ENCODE measurements at regions not wholly inside any gene's neighbourhood (a gene's known extent, or its start where the extent isn't known, plus 50 kb on each side); places are given as distances from the start of the nearest gene placed in this dataset.

DNA sequence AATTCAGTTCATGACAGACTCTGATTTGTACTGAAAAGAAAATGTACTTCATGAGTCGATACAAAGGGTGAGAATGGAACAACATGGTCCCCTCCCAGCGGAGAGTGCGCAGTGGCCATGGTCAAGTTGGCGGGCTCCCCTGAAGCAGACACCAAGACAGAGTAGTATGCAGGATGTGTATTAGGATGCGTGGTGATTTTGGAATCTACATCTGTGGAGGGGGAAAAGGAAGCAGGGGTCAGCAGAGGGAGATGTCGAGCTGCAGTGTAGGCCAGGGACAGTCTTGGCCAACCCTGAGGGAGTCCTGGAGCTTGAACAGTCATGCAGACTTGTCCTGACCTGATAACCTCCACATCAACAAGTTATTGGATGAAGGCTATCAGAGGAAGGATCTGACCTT is 481.0 kb downstream of the OMA1 start:
- H3K27ac ChIP-seq (ENCODE audit: low read length) = no peak overlapping the region
- H3K4me3 ChIP-seq (ENCODE audit: low read length) = no peak overlapping the region
- H2AFZ ChIP-seq (ENCODE audit: low read depth, low read length) = no peak overlapping the region
- H3K79me2 ChIP-seq (ENCODE audit: low read length) = no peaks in the 10 kb centered on the region
- H3K9ac ChIP-seq (ENCODE audit: low read length) = no peak overlapping the region
- no peaks in the 10 kb centered on the region for H3K9me3 ChIP-seq (ENCODE audit: insufficient read depth, low read length)
- H3K27me3 ChIP-seq (ENCODE audit: low read depth, low read length) = no peaks in the 10 kb centered on the region
- no peaks in the 10 kb centered on the region for H4K20me1 ChIP-seq (ENCODE audit: insufficient read depth, low read length)
- H3K4me1 ChIP-seq (ENCODE audit: low read length) = no peaks in the 10 kb centered on the region
- no peak for TF ChIP-seq EZH2phosphoT487 (IDR thresholded peaks at IDR 0.05; ENCODE audit: low read depth)
- TF ChIP-seq, protein P1, sequence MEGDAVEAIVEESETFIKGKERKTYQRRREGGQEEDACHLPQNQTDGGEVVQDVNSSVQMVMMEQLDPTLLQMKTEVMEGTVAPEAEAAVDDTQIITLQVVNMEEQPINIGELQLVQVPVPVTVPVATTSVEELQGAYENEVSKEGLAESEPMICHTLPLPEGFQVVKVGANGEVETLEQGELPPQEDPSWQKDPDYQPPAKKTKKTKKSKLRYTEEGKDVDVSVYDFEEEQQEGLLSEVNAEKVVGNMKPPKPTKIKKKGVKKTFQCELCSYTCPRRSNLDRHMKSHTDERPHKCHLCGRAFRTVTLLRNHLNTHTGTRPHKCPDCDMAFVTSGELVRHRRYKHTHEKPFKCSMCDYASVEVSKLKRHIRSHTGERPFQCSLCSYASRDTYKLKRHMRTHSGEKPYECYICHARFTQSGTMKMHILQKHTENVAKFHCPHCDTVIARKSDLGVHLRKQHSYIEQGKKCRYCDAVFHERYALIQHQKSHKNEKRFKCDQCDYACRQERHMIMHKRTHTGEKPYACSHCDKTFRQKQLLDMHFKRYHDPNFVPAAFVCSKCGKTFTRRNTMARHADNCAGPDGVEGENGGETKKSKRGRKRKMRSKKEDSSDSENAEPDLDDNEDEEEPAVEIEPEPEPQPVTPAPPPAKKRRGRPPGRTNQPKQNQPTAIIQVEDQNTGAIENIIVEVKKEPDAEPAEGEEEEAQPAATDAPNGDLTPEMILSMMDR (IDR thresholded peaks at IDR 0.05; ENCODE audit: low read depth, low read length) = peak; percentile 27; the same call in 1 of the 2 replicates
- H3K36me3 ChIP-seq (replicated peaks; ENCODE audit: low read depth, low read length) = no peaks in the 10 kb centered on the region
- H3K4me2 ChIP-seq (ENCODE audit: low read length) = no peak overlapping the region

DNA sequence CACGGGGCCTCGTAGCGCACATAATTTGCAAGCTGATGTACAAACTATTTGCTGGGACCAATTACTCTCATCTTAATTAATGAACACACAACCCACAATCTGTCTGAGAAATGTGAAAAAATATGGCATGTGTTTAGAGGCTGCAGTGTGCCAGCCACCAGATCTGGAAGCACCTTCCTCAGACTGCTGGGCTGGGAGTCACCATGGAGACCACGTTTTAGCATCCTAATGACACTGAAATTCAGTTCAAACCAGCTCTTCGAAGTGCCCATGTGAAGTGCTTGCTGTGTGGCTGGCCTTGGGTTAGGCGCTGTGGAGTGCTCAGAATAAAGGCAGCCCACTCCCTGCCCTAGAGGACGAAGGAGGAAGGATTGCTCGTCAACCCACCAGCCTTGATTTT is 482.4 kb downstream of the OMA1 start:
- Histone ChIP-seq H3K79me2 (ENCODE audit: low read length) (no peaks in the 10 kb centered on the region), H3K9ac (ENCODE audit: low read length) (no peak overlapping the region), H3K4me1 (ENCODE audit: low read length) (no peaks in the 10 kb centered on the region), H3K27ac (ENCODE audit: low read length) (no peak overlapping the region), H4K20me1 (ENCODE audit: insufficient read depth, low read length) (no peaks in the 10 kb centered on the region), H3K9me3 (ENCODE audit: insufficient read depth, low read length) (no peaks in the 10 kb centered on the region), H2AFZ (ENCODE audit: low read depth, low read length) (no peak overlapping the region), H3K4me3 (ENCODE audit: low read length) (no peak overlapping the region), H3K4me2 (ENCODE audit: low read length) (no peak overlapping the region), H3K36me3 (replicated peaks; ENCODE audit: low read depth, low read length) (no peaks in the 10 kb centered on the region), H3K27me3 (ENCODE audit: low read depth, low read length) (no peaks in the 10 kb centered on the region)
- no peak for TF ChIP-seq EZH2phosphoT487 (IDR thresholded peaks at IDR 0.05; ENCODE audit: low read depth)
- TF ChIP-seq, protein P1 (IDR thresholded peaks at IDR 0.05; ENCODE audit: low read depth, low read length) = no peak

DNA sequence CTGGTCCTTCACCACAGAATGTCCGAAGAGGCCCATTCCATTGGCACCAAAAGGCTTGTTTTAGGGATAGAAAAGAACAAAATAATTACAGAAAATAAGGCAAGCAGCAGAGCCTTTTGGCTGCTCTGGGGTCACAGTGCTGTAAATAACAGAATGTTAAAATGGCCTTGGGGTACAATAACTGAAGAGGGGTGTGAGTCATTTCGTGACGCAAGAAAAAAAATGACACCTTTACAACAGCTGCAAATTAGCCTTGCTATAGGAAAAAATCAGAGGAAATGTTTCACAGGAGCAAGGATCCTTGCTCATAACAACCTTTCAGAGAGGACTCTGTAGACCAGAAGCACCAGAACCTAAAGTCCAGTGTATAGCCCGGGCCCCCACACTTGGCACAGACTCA is 483.4 kb downstream of the OMA1 start:
- no peak for TF ChIP-seq EZH2phosphoT487 (IDR thresholded peaks at IDR 0.05; ENCODE audit: low read depth)
- TF ChIP-seq, protein P1 (IDR thresholded peaks at IDR 0.05; ENCODE audit: low read depth, low read length) = no peak
- Histone ChIP-seq H3K27ac (ENCODE audit: low read length) (no peak overlapping the region), H3K9ac (ENCODE audit: low read length) (no peak overlapping the region), H4K20me1 (ENCODE audit: insufficient read depth, low read length) (no peaks in the 10 kb centered on the region), H3K79me2 (ENCODE audit: low read length) (no peaks in the 10 kb centered on the region), H3K27me3 (ENCODE audit: low read depth, low read length) (no peaks in the 10 kb centered on the region), H3K4me1 (ENCODE audit: low read length) (no peaks in the 10 kb centered on the region), H3K9me3 (ENCODE audit: insufficient read depth, low read length) (no peaks in the 10 kb centered on the region), H3K4me3 (ENCODE audit: low read length) (no peak overlapping the region), H3K4me2 (ENCODE audit: low read length) (no peak overlapping the region), H3K36me3 (replicated peaks; ENCODE audit: low read depth, low read length) (no peaks in the 10 kb centered on the region), H2AFZ (ENCODE audit: low read depth, low read length) (no peak overlapping the region)

DNA sequence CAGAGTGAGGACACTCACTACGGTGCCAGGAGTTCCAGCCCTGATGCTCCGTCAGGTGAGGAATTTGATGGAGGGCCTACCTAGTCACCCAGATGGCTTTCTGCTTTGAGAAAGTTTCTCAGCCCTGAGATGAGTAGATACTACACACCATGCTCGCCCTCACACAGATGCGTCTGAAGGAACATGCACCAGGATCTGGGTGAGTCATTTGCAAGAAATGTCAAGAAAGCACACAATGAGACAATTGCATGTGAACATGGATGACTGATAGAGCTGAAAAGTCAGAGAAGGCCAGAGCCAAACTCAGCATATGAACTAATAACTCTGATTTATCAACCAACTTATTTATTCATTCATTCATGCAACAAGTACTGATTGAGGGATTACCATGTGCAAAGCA is 483.9 kb downstream of the OMA1 start:
- no peak for TF ChIP-seq EZH2phosphoT487 (IDR thresholded peaks at IDR 0.05; ENCODE audit: low read depth)
- TF ChIP-seq, protein P1 (IDR thresholded peaks at IDR 0.05; ENCODE audit: low read depth, low read length) = no peak
- Histone ChIP-seq H3K36me3 (replicated peaks; ENCODE audit: low read depth, low read length) (no peaks in the 10 kb centered on the region), H3K4me2 (ENCODE audit: low read length) (no peak overlapping the region), H3K9me3 (ENCODE audit: insufficient read depth, low read length) (no peaks in the 10 kb centered on the region), H3K27me3 (ENCODE audit: low read depth, low read length) (no peaks in the 10 kb centered on the region), H3K27ac (ENCODE audit: low read length) (no peak overlapping the region), H4K20me1 (ENCODE audit: insufficient read depth, low read length) (no peaks in the 10 kb centered on the region), H3K4me3 (ENCODE audit: low read length) (no peak overlapping the region), H3K4me1 (ENCODE audit: low read length) (no peaks in the 10 kb centered on the region), H3K79me2 (ENCODE audit: low read length) (no peaks in the 10 kb centered on the region), H3K9ac (ENCODE audit: low read length) (no peak overlapping the region), H2AFZ (ENCODE audit: low read depth, low read length) (no peak overlapping the region)
